ENCODE measurements at regions not wholly inside any gene's neighbourhood (a gene's known extent, or its start where the extent isn't known, plus 50 kb on each side); places are given as distances from the start of the nearest gene placed in this dataset.
A peak's percentile ranks its signal among the peaks of the same experiment; 100 is the strongest.

GRCh38 chr3:81218023-81218422, 543.4 kb downstream of the GBE1 start:
- no peaks in the 10 kb centered on the region for H3K36me3 Mint-ChIP-seq (ENCODE audit: low read depth)
- H3K4me1 Mint-ChIP-seq = no peaks in the 10 kb centered on the region
- H3K4me3 Mint-ChIP-seq = no peak overlapping the region
- peak; percentile 52 to 70 (median 61) for TF ChIP-seq CTCF (IDR thresholded peaks at IDR 0.05; ENCODE audit: unreplicated experiment in 3 of 3)
- peaks cover 6% of the 10 kb centered on the region for H3K27me3 Mint-ChIP-seq (ENCODE audit: low read depth)
- no peaks in the 10 kb centered on the region for H3K9me3 Mint-ChIP-seq
- no peak overlapping the region for H3K27ac Mint-ChIP-seq

GRCh38 chr3:81217101-81217500, 544.3 kb downstream of the GBE1 start:
- H3K27me3 Mint-ChIP-seq (ENCODE audit: low read depth) = peaks cover 6% of the 10 kb centered on the region
- H3K9me3 Mint-ChIP-seq = no peaks in the 10 kb centered on the region
- H3K36me3 Mint-ChIP-seq (ENCODE audit: low read depth) = no peaks in the 10 kb centered on the region
- no peak for TF ChIP-seq CTCF (IDR thresholded peaks at IDR 0.05; ENCODE audit: unreplicated experiment in 3 of 3)
- H3K27ac Mint-ChIP-seq = no peak overlapping the region
- no peak overlapping the region for H3K4me3 Mint-ChIP-seq
- H3K4me1 Mint-ChIP-seq = no peaks in the 10 kb centered on the region

GRCh38 chr3:81216192-81216591, 545.3 kb downstream of the GBE1 start:
- no peaks in the 10 kb centered on the region for H3K4me1 Mint-ChIP-seq
- TF ChIP-seq CTCF (IDR thresholded peaks at IDR 0.05; ENCODE audit: unreplicated experiment in 3 of 3) = no peak
- no peak overlapping the region for H3K4me3 Mint-ChIP-seq
- no peak overlapping the region for H3K27ac Mint-ChIP-seq
- peaks cover 6% of the 10 kb centered on the region for H3K27me3 Mint-ChIP-seq (ENCODE audit: low read depth)
- no peaks in the 10 kb centered on the region for H3K36me3 Mint-ChIP-seq (ENCODE audit: low read depth)
- no peaks in the 10 kb centered on the region for H3K9me3 Mint-ChIP-seq

- Mint-ChIP-seq H3K36me3 (ENCODE audit: low read depth) (no peaks in the 10 kb centered on the region), H3K9me3 (no peaks in the 10 kb centered on the region), H3K27ac (no peak overlapping the region), H3K27me3 (ENCODE audit: low read depth) (peaks cover 6% of the 10 kb centered on the region), H3K4me3 (no peak overlapping the region), H3K4me1 (no peaks in the 10 kb centered on the region)
- no peak for TF ChIP-seq CTCF (IDR thresholded peaks at IDR 0.05; ENCODE audit: unreplicated experiment in 3 of 3)
These were observed 546.8 kb downstream of the GBE1 start for GRCh38 chr3:81214631-81215030.

- Mint-ChIP-seq H3K9me3 (no peaks in the 10 kb centered on the region), H3K4me3 (no peak overlapping the region), H3K4me1 (peaks cover 16% of the 10 kb centered on the region), H3K27ac (no peak overlapping the region), H3K27me3 (ENCODE audit: low read depth) (no peaks in the 10 kb centered on the region), H3K36me3 (ENCODE audit: low read depth) (no peaks in the 10 kb centered on the region)
- TF ChIP-seq CTCF (IDR thresholded peaks at IDR 0.05; ENCODE audit: unreplicated experiment in 3 of 3) = no peak
These were observed 561.9 kb downstream of the GBE1 start for GRCh38 chr3:81199587-81199986.

GRCh38 chr3:81198756-81199155, 562.7 kb downstream of the GBE1 start:
- peaks cover 16% of the 10 kb centered on the region for H3K4me1 Mint-ChIP-seq
- H3K27me3 Mint-ChIP-seq (ENCODE audit: low read depth) = no peaks in the 10 kb centered on the region
- no peaks in the 10 kb centered on the region for H3K36me3 Mint-ChIP-seq (ENCODE audit: low read depth)
- no peak overlapping the region for H3K4me3 Mint-ChIP-seq
- TF ChIP-seq CTCF (IDR thresholded peaks at IDR 0.05; ENCODE audit: unreplicated experiment in 3 of 3) = no peak
- no peak overlapping the region for H3K27ac Mint-ChIP-seq
- H3K9me3 Mint-ChIP-seq = no peaks in the 10 kb centered on the region

Measured in nephron (organoid).